H1 (cell line): ENCODE measurements at regions not wholly inside any gene's neighbourhood (a gene's known extent, or its start where the extent isn't known, plus 50 kb on each side); places are given as distances from the start of the nearest gene placed in this dataset.

ENCODE experiments used
- CTCF ChIA-PET: fragments of 300-600 bp; sonication (Branson Sonifier 250); formaldehyde crosslinking; loops from one replicate; lab custom pipeline; 2021; ENCODE audit not compliant: partially characterized antibody; lab: Charles Lee
- POLR2A ChIA-PET: fragments of 300-600 bp; sonication (Branson Sonifier 250); formaldehyde crosslinking; loops from one replicate; lab custom pipeline; 2021; ENCODE audit warnings: inconsistent platforms; ENCODE audit not compliant: partially characterized antibody; lab: Charles Lee
- DNase-seq, 2 experiments: peaks; one replicate each; pipeline versions ENCODE4 v3.0.0 to v3.0.0-alpha.2; 2010 to 2022; ENCODE audit warnings: low spot score in 2 of 2, low read depth in 1 of 2, mixed read lengths in 1 of 2
- FAIRE-seq: peaks from 2 replicates; lab custom pipeline; 2011; peaks lifted over from hg19 to GRCh38; lab: Jason Lieb, UNC
- H2AFZ ChIP-seq: 2 replicates; pipeline ENCODE4 v1.8.1; 2012; ENCODE audit warnings: low read length, inconsistent platforms
- H2AK5ac ChIP-seq: 2 replicates; pipeline ENCODE4 v1.6.1; 2013; ENCODE audit warnings: low read depth, low read length
- H2BK120ac ChIP-seq: replicated peaks from 2 replicates; pipeline ENCODE3; 2013; ENCODE audit warnings: low read depth, low read length, inconsistent platforms
- H2BK12ac ChIP-seq: 2 replicates; pipeline ENCODE4 v1.6.1; 2013; ENCODE audit warnings: low read depth, low read length
- H2BK15ac ChIP-seq: 2 replicates; pipeline ENCODE4 v1.6.1; 2013; ENCODE audit warnings: low read length
- H2BK20ac ChIP-seq: 2 replicates; pipeline ENCODE4 v1.6.1; 2013; ENCODE audit warnings: low read length
- H2BK5ac ChIP-seq: 2 replicates; pipeline ENCODE4 v1.6.1; 2013; ENCODE audit warnings: low read depth, low read length
- H3K14ac ChIP-seq: 2 replicates; pipeline ENCODE4 v1.6.1; 2013; ENCODE audit warnings: inconsistent platforms; ENCODE audit not compliant: insufficient read length
- H3K18ac ChIP-seq: 2 replicates; pipeline ENCODE4 v1.6.1; 2013; ENCODE audit warnings: low read length; ENCODE audit errors: extremely low read depth
- H3K23ac ChIP-seq: 2 replicates; pipeline ENCODE4 v1.6.1; 2013; ENCODE audit warnings: inconsistent platforms; ENCODE audit not compliant: insufficient read length
- H3K23me2 ChIP-seq: 2 replicates; pipeline ENCODE4 v1.6.1; 2013; ENCODE audit warnings: low read depth, low read length
- H3K27ac ChIP-seq: 2 replicates; pipeline ENCODE4 v1.6.1; 2011; ENCODE audit warnings: low read depth, low read length, inconsistent platforms
- H3K27me3 ChIP-seq, 4 experiments: replicated peaks in 1 of 4; 1 replicate in 1 of 4; 2 replicates in 3 of 4; pipeline versions ENCODE4 v1.6.1 to v1.8.1; 2011 to 2013; ENCODE audit warnings: low read length in 3 of 4, mild to moderate bottlenecking in 3 of 4, inconsistent platforms in 2 of 4, mixed read lengths in 2 of 4, moderate library complexity in 1 of 4; ENCODE audit not compliant: control insufficient read depth in 3 of 4, insufficient read depth in 3 of 4; ENCODE audit errors: extremely low read depth in 1 of 4
- H3K36me3 ChIP-seq, 4 experiments: 2 replicates each; pipeline versions ENCODE4 v1.6.1 to v1.8.1; 2011 to 2013; ENCODE audit warnings: mild to moderate bottlenecking in 4 of 4, low read length in 3 of 4, moderate library complexity in 2 of 4, control low read depth in 1 of 4, inconsistent platforms in 1 of 4; ENCODE audit not compliant: insufficient read depth in 4 of 4, control insufficient read depth in 2 of 4
- H3K4ac ChIP-seq: replicated peaks from 2 replicates; pipeline ENCODE3; 2013; ENCODE audit warnings: low read length, low read depth, mixed read lengths, inconsistent platforms; ENCODE audit not compliant: insufficient read length
- H3K4me1 ChIP-seq, 4 experiments: replicated peaks in 1 of 4; 1 replicate in 1 of 4; 2 replicates in 3 of 4; pipeline versions ENCODE4 v1.6.1 to v1.8.1; 2011 to 2013; ENCODE audit warnings: low read length in 3 of 4, inconsistent platforms in 2 of 4, mixed read lengths in 1 of 4; ENCODE audit not compliant: insufficient read depth in 4 of 4, control insufficient read depth in 3 of 4
- H3K4me2 ChIP-seq, 2 experiments: 2 replicates each; pipeline versions ENCODE4 v1.6.1 to v1.8.1; 2011 to 2013; ENCODE audit warnings: low read depth in 2 of 2, low read length in 2 of 2, control low read depth in 1 of 2, inconsistent platforms in 1 of 2, mild to moderate bottlenecking in 1 of 2; ENCODE audit not compliant: insufficient read depth in 1 of 2
- H3K4me3 ChIP-seq, 4 experiments: fragments of 200-600, 300-600 bp in 1 of 4; sonication (generic), shearing (Covaris generic), sonication (Bioruptor Twin) in 1 of 4; 2 replicates each; pipeline versions ENCODE4 v1.5.1 to v1.8.1; 2011 to 2016; ENCODE audit warnings: low read length in 4 of 4, low read depth in 3 of 4, control low read depth in 2 of 4, inconsistent platforms in 2 of 4, mild to moderate bottlenecking in 2 of 4, mixed read lengths in 1 of 4, moderate library complexity in 1 of 4; ENCODE audit not compliant: insufficient read depth in 2 of 4; ENCODE audit errors: extremely low read depth in 1 of 4
- H3K56ac ChIP-seq: replicated peaks from 2 replicates; pipeline ENCODE3; 2013; ENCODE audit warnings: low read depth, mild to moderate bottlenecking, mixed read lengths, low read length, inconsistent platforms; ENCODE audit not compliant: insufficient read length
- H3K79me1 ChIP-seq: 2 replicates; pipeline ENCODE4 v1.6.1; 2013; ENCODE audit warnings: low read depth, low read length, control low read depth
- H3K79me2 ChIP-seq, 2 experiments: 2 replicates each; pipeline versions ENCODE4 v1.6.1 to v1.8.1; 2012 to 2013; ENCODE audit warnings: low read length in 2 of 2, mild to moderate bottlenecking in 2 of 2, inconsistent platforms in 1 of 2; ENCODE audit not compliant: insufficient read depth in 2 of 2, control insufficient read depth in 1 of 2
- H3K9ac ChIP-seq, 4 experiments: replicated peaks in 1 of 4; 1 replicate in 1 of 4; 2 replicates in 3 of 4; pipeline versions ENCODE4 v1.6.1 to v1.8.1; 2011 to 2013; ENCODE audit warnings: low read depth in 3 of 4, low read length in 3 of 4, control low read depth in 2 of 4, mild to moderate bottlenecking in 2 of 4, moderate library complexity in 2 of 4, inconsistent platforms in 1 of 4; ENCODE audit errors: extremely low read depth in 1 of 4
- H3K9me3 ChIP-seq, 2 experiments: 2 replicates each; pipeline versions ENCODE4 v1.6.1 to v1.8.1; 2012 to 2013; ENCODE audit warnings: mild to moderate bottlenecking in 2 of 2, moderate library complexity in 2 of 2, control low read depth in 1 of 2, inconsistent platforms in 1 of 2, low read depth in 1 of 2, low read length in 1 of 2, mixed read lengths in 1 of 2; ENCODE audit not compliant: insufficient read depth in 2 of 2
- H4K20me1 ChIP-seq, 2 experiments: replicated peaks in 1 of 2; 2 replicates each; pipeline versions ENCODE3 to v1.8.1; 2011 to 2013; ENCODE audit warnings: inconsistent platforms in 2 of 2, low read length in 2 of 2, mild to moderate bottlenecking in 1 of 2; ENCODE audit not compliant: insufficient read depth in 2 of 2, control insufficient read depth in 1 of 2
- H4K5ac ChIP-seq: 2 replicates; pipeline ENCODE4 v1.6.1; 2013; ENCODE audit warnings: low read length, low read depth, mixed read lengths, inconsistent platforms; ENCODE audit not compliant: insufficient read length
- H4K8ac ChIP-seq: 2 replicates; pipeline ENCODE4 v1.8.0; 2013; ENCODE audit warnings: mild to moderate bottlenecking, moderate library complexity, low read length, inconsistent platforms; ENCODE audit not compliant: insufficient read depth; ENCODE audit errors: extremely low read depth
- H4K91ac ChIP-seq: replicated peaks from 2 replicates; pipeline ENCODE3; 2013; ENCODE audit warnings: low read length, mixed read lengths, inconsistent platforms; ENCODE audit not compliant: insufficient read length
- ASH2L ChIP-seq: fragments of 200-600, 300-600 bp; sonication (generic); IDR thresholded peaks from one replicate; pipeline ENCODE4 v1.7.1; 2017; ENCODE audit warnings: low read length
- ATF2 ChIP-seq: IDR thresholded peaks from 2 replicates; pipeline ENCODE4 v1.6.1; 2012; ENCODE audit warnings: low read length, inconsistent platforms
- CEBPB ChIP-seq: IDR thresholded peaks from 2 replicates; pipeline ENCODE4 v1.6.1; 2012; ENCODE audit warnings: low read depth, low read length
- HDAC6 ChIP-seq: IDR thresholded peaks from one replicate; pipeline ENCODE4 v1.7.1; 2012; ENCODE audit warnings: low read depth, mild to moderate bottlenecking, inconsistent platforms, low read length, moderate library complexity
- KDM5A ChIP-seq: fragments of 200-600 bp; IDR thresholded peaks from 2 replicates; pipeline ENCODE4 v1.7.1; 2012; ENCODE audit warnings: mild to moderate bottlenecking, low read length, inconsistent platforms, mixed read lengths
- NANOG ChIP-seq: IDR thresholded peaks from 2 replicates; pipeline ENCODE4 v1.6.1; 2011; ENCODE audit warnings: low read length, low read depth, mild to moderate bottlenecking, inconsistent platforms; ENCODE audit not compliant: insufficient read depth, poor library complexity, severe bottlenecking
- PHF8 ChIP-seq: fragments of 200-600 bp; sonication (generic); conservative IDR thresholded peaks from 2 replicates; pipeline ENCODE4 v1.7.1; 2012; ENCODE audit warnings: low read depth, mild to moderate bottlenecking, inconsistent platforms, low read length, moderate library complexity
- POLR2AphosphoS5 ChIP-seq: IDR thresholded peaks from 2 replicates; pipeline ENCODE4 v1.6.1; 2011; ENCODE audit warnings: low read depth, low read length
- RXRA ChIP-seq: IDR thresholded peaks from 2 replicates; pipeline ENCODE4 v1.6.1; 2011; ENCODE audit warnings: low read depth, mild to moderate bottlenecking, low read length, moderate library complexity; ENCODE audit not compliant: insufficient read depth
- SIRT6 ChIP-seq: IDR thresholded peaks from one replicate; pipeline ENCODE4 v1.7.1; 2012; ENCODE audit warnings: low read length, inconsistent platforms
- SP4 ChIP-seq: IDR thresholded peaks from 2 replicates; pipeline ENCODE4 v1.6.1; 2012; ENCODE audit warnings: low read length, inconsistent platforms
- TBP ChIP-seq: IDR thresholded peaks from 2 replicates; pipeline ENCODE4 v1.6.1; 2011; ENCODE audit warnings: low read depth, low read length, improper control_type of control experiment
- TCF12 ChIP-seq: IDR thresholded peaks from 2 replicates; pipeline ENCODE4 v1.6.1; 2011; ENCODE audit warnings: low read depth, mild to moderate bottlenecking, low read length
- WGBS, 2 experiments: shearing (Covaris generic) in 1 of 2; methylation state at CpG; one replicate each; pipeline versions ENCODE4 v1.1.6 to v1.1.7; 2013 to 2015; ENCODE audit warnings: low lambda C conversion rate in 2 of 2, mixed read lengths in 2 of 2, inconsistent platforms in 1 of 2, low coverage in 1 of 2, missing lambda C conversion rate in 1 of 2; ENCODE audit not compliant: insufficient replicate concordance in 2 of 2, insufficient coverage in 1 of 2, insufficient read length in 1 of 2; ENCODE audit errors: extremely low coverage in 1 of 2, missing lambda C conversion rate in 1 of 2; 5-methylcytosine and 5-hydroxymethylcytosine counted together

GRCh38 chr12:113663396-113663795 lies 191.7 kb upstream of the LHX5 start:
- no peak overlapping the region for H3K4me3 ChIP-seq
- H3K14ac ChIP-seq, result no peak overlapping the region
- no peaks in the 10 kb centered on the region for H4K20me1 ChIP-seq
- no peak overlapping the region for H2BK20ac ChIP-seq
- no peak for FAIRE-seq
- no peak overlapping the region for H2BK12ac ChIP-seq
- H2BK120ac ChIP-seq, result no peak overlapping the region
- no peak overlapping the region for H3K4me2 ChIP-seq
- H3K27ac ChIP-seq, result no peak overlapping the region
- H3K4me1 ChIP-seq, result peaks cover 0 to 11% (median 5%) of the 10 kb centered on the region in 4 experiments; a peak in 3 of 7 replicates
- H3K9me3 ChIP-seq, result peaks cover 0 to under 1% of the 10 kb centered on the region in 2 experiments; a peak in 1 of 4 replicates
- no peak overlapping the region for H4K8ac ChIP-seq
- no peak for TF ChIP-seq ATF2
- no peak for TF ChIP-seq CEBPB
- no peak for TF ChIP-seq PHF8
- TF ChIP-seq SP4, result no peak
- TF ChIP-seq TBP, result no peak
- TF ChIP-seq NANOG, result no peak
- TF ChIP-seq HDAC6, result no peak
- TF ChIP-seq POLR2AphosphoS5, result no peak
- TF ChIP-seq ASH2L, result no peak
- no peak for TF ChIP-seq TCF12
- no peak for TF ChIP-seq KDM5A
- no peak for TF ChIP-seq SIRT6
- no peak for TF ChIP-seq RXRA
- TF ChIP-seq, all 59 proteins: peak for 0
- Histone ChIP-seq H3K79me1 (no peaks in the 10 kb centered on the region), H3K4ac (no peak overlapping the region), H3K27me3 (no peaks in the 10 kb centered on the region; a peak in 1 of 7 replicates), H3K18ac (0 out of 2 replicates have a peak overlapping the region, but pooled peaks have one; percentile 29), H3K9ac (no peak overlapping the region; a peak in 1 of 7 replicates), H4K91ac (no peak overlapping the region), H3K23ac (no peak overlapping the region), H3K56ac (no peak overlapping the region), H3K23me2 (peaks cover 5% of the 10 kb centered on the region; the same call in 1 of the 2 replicates), H2AK5ac (no peak overlapping the region), H3K79me2 (no peaks in the 10 kb centered on the region), H2BK15ac (no peak overlapping the region), H3K36me3 (no peaks in the 10 kb centered on the region), H2BK5ac (no peak overlapping the region), H2AFZ (no peak overlapping the region), H4K5ac (no peak overlapping the region)
- WGBS, 2 experiments, result 83% methylated on average over 10 of the region's 10 CpGs; no CpG with 5 or more reads in 1 of the 2 experiments
- CTCF ChIA-PET, result interaction anchor here (0.5 to 1.6 kb wide), 4 partner anchors 15 to 200 kb away, joined by 3 to 6 read pairs (median 4); no protein-coding TSS in a partner anchor
- POLR2A ChIA-PET, result no interaction called here
- no peak for DNase-seq
